Activated CD8-positive, alpha-beta memory T cell treated with anti-CD3 and anti-CD28 coated beads, Interleukin-2, amount 50 U/mL, for 24 hours (primary cell): ENCODE measurements at regions not wholly inside any gene's neighbourhood (a gene's known extent, or its start where the extent isn't known, plus 50 kb on each side); places are given as distances from the start of the nearest gene placed in this dataset.
"Not testable (repeated sequence)": the region's sequence is repeated elsewhere in the genome, so short reads cannot be mapped to it uniquely, and the experiment has no call there.

Experiments used
- DNase-seq: peaks from one replicate; pipeline ENCODE4 v3.0.0-alpha.2; 2020; ENCODE audit errors: extremely low read depth

GRCh38 chr1:143619851-143620250 is 351.9 kb downstream of the FAM72C start:
- DNase-seq: no peak

GRCh38 chr1:143611159-143611558 is 360.6 kb downstream of the FAM72C start:
- DNase-seq: no peak

GRCh38 chr1:143610196-143610595 is 361.6 kb downstream of the FAM72C start:
- DNase-seq: no peak

GRCh38 chr1:143604887-143605286 is 366.9 kb downstream of the FAM72C start:
- DNase-seq: no peak

- DNase-seq: no peak
Measured at GRCh38 chr1:143584508-143584907, 387.3 kb downstream of the FAM72C start.

GRCh38 chr1:143574891-143575520 is 396.8 kb downstream of the FAM72C start:
- no peak for DNase-seq

DNA sequence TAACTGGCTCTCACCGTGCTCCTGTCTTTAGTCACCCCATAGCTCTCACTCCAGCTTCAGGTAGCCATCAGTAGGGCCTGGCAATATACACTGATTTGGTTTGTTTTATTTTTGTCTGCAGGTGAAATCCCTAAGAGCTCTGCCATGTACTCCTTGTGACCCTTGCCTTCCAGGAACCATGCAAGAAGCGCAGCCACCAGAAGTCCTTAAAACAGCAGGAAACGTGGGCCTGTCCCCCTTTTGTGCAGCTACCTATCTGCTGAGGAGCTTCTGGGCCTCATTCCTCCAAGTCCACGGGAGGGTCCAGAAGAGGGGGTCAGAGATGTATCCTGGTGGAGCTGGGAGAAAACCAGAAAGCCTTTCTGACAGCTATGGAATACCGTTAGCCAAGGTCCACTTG is 399.1 kb downstream of the FAM72C start:
- not testable (repeated sequence) for DNase-seq

GRCh38 chr1:143563761-143564160 is 408.0 kb downstream of the FAM72C start:
- not testable (repeated sequence) for DNase-seq

DNA sequence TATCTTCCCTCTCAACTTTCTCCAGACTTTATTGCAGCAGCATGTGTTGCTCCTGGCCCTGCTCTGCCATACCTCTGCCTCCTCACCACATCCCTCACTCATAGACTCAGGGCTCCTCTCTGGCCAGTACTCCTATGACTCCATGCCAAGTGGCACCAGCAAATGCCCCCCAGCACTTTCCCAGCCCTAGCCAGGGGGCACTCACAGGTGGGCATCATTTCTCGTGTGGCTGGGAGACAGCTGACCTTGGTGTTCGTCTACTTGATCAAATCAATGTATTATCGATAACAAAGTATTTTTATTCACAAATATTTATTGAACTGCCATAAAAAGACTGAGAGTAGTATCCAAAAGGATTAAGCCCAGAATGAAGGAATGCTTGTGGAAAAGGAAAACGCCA is 418.2 kb downstream of the FAM72C start:
- no peak for DNase-seq

GRCh38 chr1:143504703-143505102 is 467.1 kb downstream of the FAM72C start:
- not testable (repeated sequence) for DNase-seq

GRCh38 chr1:143504080-143504479 is 467.7 kb downstream of the FAM72C start:
- DNase-seq: not testable (repeated sequence)

- not testable (repeated sequence) for DNase-seq
Measured at GRCh38 chr1:143503048-143503447, 468.7 kb downstream of the FAM72C start.

DNA sequence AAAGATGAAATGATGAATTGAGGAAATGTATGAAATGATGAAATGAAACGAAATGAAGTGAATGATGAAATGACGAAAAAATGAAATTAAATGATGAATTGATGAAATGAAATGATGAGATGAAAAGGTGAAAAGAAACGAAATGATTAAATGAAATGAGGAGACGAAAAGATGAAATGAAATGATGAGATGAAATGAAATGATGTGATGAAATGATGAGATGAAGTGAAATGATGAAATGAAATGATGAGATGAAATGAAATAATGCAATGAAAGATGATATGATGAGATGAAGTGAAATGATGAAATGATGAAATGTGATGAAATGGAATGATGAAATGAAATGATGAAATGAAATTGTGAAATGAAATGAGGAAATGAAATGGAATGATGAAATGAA is 469.7 kb downstream of the FAM72C start:
- not testable (repeated sequence) for DNase-seq

- not testable (repeated sequence) for DNase-seq
Measured at GRCh38 chr1:143498059-143498749, 473.6 kb downstream of the FAM72C start.

GRCh38 chr1:143497374-143497747 is 474.4 kb downstream of the FAM72C start:
- DNase-seq: no peak

GRCh38 chr1:143496526-143497373 is 475.0 kb downstream of the FAM72C start:
- DNase-seq: not testable (repeated sequence)
